CD14-positive monocyte (primary cell): ENCODE measurements at regions not wholly inside any gene's neighbourhood (a gene's known extent, or its start where the extent isn't known, plus 50 kb on each side); places are given as distances from the start of the nearest gene placed in this dataset.
A peak's percentile ranks its signal among the peaks of the same experiment; 100 is the strongest.
"Not testable (repeated sequence)": the region's sequence is repeated elsewhere in the genome, so short reads cannot be mapped to it uniquely, and the experiment has no call there.

ENCODE experiments used
- DNase-seq, 3 donors: peaks; one replicate each; pipeline ENCODE4 v3.0.0-alpha.2; 2011 to 2022
- H2AFZ ChIP-seq: 2 replicates; pipeline ENCODE4 v1.6.0; 2012; ENCODE audit warnings: mild to moderate bottlenecking, low read depth, low read length, inconsistent platforms; ENCODE audit not compliant: insufficient read depth, poor library complexity, severe bottlenecking
- H3K27ac ChIP-seq, 2 donors: 1 replicate in 1 of 2; 2 replicates in 1 of 2; pipeline ENCODE4 v1.5.1; 2012 to 2013; ENCODE audit warnings: low read length in 2 of 2, control low read depth in 1 of 2, inconsistent platforms in 1 of 2, low read depth in 1 of 2, mild to moderate bottlenecking in 1 of 2
- H3K27me3 ChIP-seq, 2 donors: one replicate each; pipeline versions ENCODE4 v1.6.0 to v1.6.1; 2011 to 2013; ENCODE audit warnings: low read length in 2 of 2; ENCODE audit not compliant: control insufficient read depth in 2 of 2, insufficient read depth in 2 of 2
- H3K36me3 ChIP-seq, 2 donors: replicated peaks in 1 of 2; 1 replicate in 1 of 2; 2 replicates in 1 of 2; pipeline versions ENCODE4 v1.5.1 to v1.6.1; 2012 to 2013; ENCODE audit warnings: low read length in 2 of 2, control low read depth in 1 of 2, inconsistent platforms in 1 of 2, mild to moderate bottlenecking in 1 of 2; ENCODE audit not compliant: insufficient read depth in 2 of 2, control insufficient read depth in 1 of 2
- H3K4me1 ChIP-seq, 2 donors: 1 replicate in 1 of 2; 2 replicates in 1 of 2; pipeline versions ENCODE4 v1.5.1 to v1.6.1; 2012 to 2013; ENCODE audit warnings: low read length in 2 of 2, control low read depth in 1 of 2, inconsistent platforms in 1 of 2, mild to moderate bottlenecking in 1 of 2, moderate library complexity in 1 of 2; ENCODE audit not compliant: insufficient read depth in 2 of 2, control insufficient read depth in 1 of 2
- H3K4me2 ChIP-seq: replicated peaks from 2 replicates; pipeline ENCODE3; 2012; ENCODE audit warnings: low read length, moderate library complexity, mild to moderate bottlenecking; ENCODE audit not compliant: poor library complexity, severe bottlenecking; ENCODE audit errors: extremely low read depth
- H3K4me3 ChIP-seq, 3 experiments: fragments of 200-600 bp in 1 of 3; sonication (generic) in 1 of 3; replicated peaks in 1 of 3; 1 replicate in 2 of 3; 2 replicates in 1 of 3; pipeline ENCODE4 v1.5.1; 2011 to 2013; ENCODE audit warnings: low read length in 3 of 3, mild to moderate bottlenecking in 3 of 3, control low read depth in 2 of 3, low read depth in 2 of 3, inconsistent platforms in 1 of 3, moderate library complexity in 1 of 3
- H3K79me2 ChIP-seq: 2 replicates; pipeline ENCODE4 v1.6.0; 2012; ENCODE audit warnings: mild to moderate bottlenecking, control low read depth, inconsistent platforms, low read length, moderate library complexity; ENCODE audit not compliant: insufficient read depth
- H3K9ac ChIP-seq: 2 replicates; pipeline ENCODE4 v1.6.0; 2017; ENCODE audit warnings: low read length, mild to moderate bottlenecking; ENCODE audit not compliant: insufficient read depth, poor library complexity, severe bottlenecking
- H3K9me3 ChIP-seq, 2 donors: replicated peaks in 1 of 2; 1 replicate in 1 of 2; 2 replicates in 1 of 2; pipeline versions ENCODE4 v1.5.1 to v1.6.1; 2012 to 2013; ENCODE audit warnings: low read length in 2 of 2, control low read depth in 1 of 2; ENCODE audit not compliant: control insufficient read depth in 1 of 2, insufficient read depth in 1 of 2
- H4K20me1 ChIP-seq: 2 replicates; pipeline ENCODE4 v1.6.0; 2012; ENCODE audit warnings: mild to moderate bottlenecking, low read length, control low read depth, moderate library complexity; ENCODE audit not compliant: insufficient read depth
- H3K27ac Mint-ChIP-seq, 7 donors: one replicate each; pipeline ENCODE4 v1.8.0; 2020; ENCODE audit warnings: mild to moderate bottlenecking in 7 of 7, mixed read lengths in 7 of 7, moderate library complexity in 6 of 7, inconsistent platforms in 2 of 7
- H3K27me3 Mint-ChIP-seq, 3 donors: one replicate each; pipeline ENCODE4 v1.8.0; 2021 to 2022; ENCODE audit warnings: low read depth in 3 of 3, mild to moderate bottlenecking in 3 of 3, mixed read lengths in 3 of 3, moderate library complexity in 3 of 3, inconsistent platforms in 1 of 3
- H3K36me3 Mint-ChIP-seq, 2 donors: one replicate each; pipeline ENCODE4 v1.8.0; 2020; ENCODE audit warnings: mixed read lengths in 2 of 2, inconsistent platforms in 1 of 2, mild to moderate bottlenecking in 1 of 2
- H3K4me1 Mint-ChIP-seq: one replicate; pipeline ENCODE4 v1.8.0; 2020; ENCODE audit warnings: mild to moderate bottlenecking, mixed read lengths
- H3K4me3 Mint-ChIP-seq, 2 donors: one replicate each; pipeline ENCODE4 v1.8.0; 2020; ENCODE audit warnings: mild to moderate bottlenecking in 2 of 2, mixed read lengths in 2 of 2, moderate library complexity in 1 of 2
- H3K9me3 Mint-ChIP-seq, 7 donors: one replicate each; pipeline ENCODE4 v1.8.0; 2020 to 2022; ENCODE audit warnings: mixed read lengths in 7 of 7, mild to moderate bottlenecking in 6 of 7, moderate library complexity in 6 of 7, inconsistent platforms in 2 of 7
- WGBS: methylation state at CpG from one replicate; pipeline ENCODE4 v1.1.5; 2013; ENCODE audit warnings: missing lambda C conversion rate; ENCODE audit not compliant: insufficient coverage; 5-methylcytosine and 5-hydroxymethylcytosine counted together
- intact Hi-C, 2 donors: fragments of 100-400 bp; cut with micrococcal nuclease; formaldehyde crosslinking; loops; one replicate each; pipeline versions ENCODE4 v1.15.0 to v1.15.1; 2023
- TF ChIP-seq, protein P1 (sequence below): fragments of 200-600 bp; IDR thresholded peaks from one replicate; pipeline ENCODE4 v1.8.0; 2022; ENCODE audit warnings: antibody characterized with exemption, mild to moderate bottlenecking

DNA sequence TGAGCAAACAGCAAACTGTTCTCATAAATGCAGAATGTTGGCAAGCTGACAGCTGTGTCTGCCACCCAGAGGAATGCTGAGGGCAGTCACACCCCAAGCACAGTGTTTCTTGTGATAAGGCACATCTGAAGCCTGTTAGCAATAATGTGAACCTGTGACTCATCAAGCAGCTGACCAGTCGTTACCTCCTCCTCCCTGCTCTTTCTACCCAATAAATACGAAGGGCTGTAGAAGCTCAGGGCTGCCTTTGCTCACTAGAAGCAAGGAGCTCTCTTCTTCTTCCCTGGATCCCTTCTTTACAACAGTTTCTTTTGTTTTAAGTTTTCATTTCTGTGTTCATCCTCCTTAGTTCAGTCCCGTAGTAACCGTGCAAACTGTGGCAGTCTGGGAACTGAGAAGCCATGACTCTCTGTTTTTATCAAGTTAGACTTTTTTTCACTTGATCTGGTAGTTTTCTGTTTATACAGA lies 160.3 kb upstream of the ZNF184 start:
- Mint-ChIP-seq H3K27me3 (peaks cover 32 to 47% (median 46%) of the 10 kb centered on the region in 3 donors), H3K9me3 (peaks cover 3 to 39% (median 19%) of the 10 kb centered on the region in 7 donors), H3K4me3 (peak overlapping the region in 1 of 2 donors; percentile 31)
- Histone ChIP-seq H3K9me3 (peaks cover 8 to 38% of the 10 kb centered on the region in 2 donors), H3K27me3 (peaks cover 35 to 43% of the 10 kb centered on the region in 2 donors)
- H3K36me3 ChIP-seq, intact Hi-C loops, H3K4me1 Mint-ChIP-seq, H3K79me2 ChIP-seq, H4K20me1 ChIP-seq, DNase-seq, H2AFZ ChIP-seq, H3K27ac ChIP-seq, H3K9ac ChIP-seq, H3K4me3 ChIP-seq, H3K36me3 Mint-ChIP-seq, H3K4me1 ChIP-seq, H3K4me2 ChIP-seq, H3K27ac Mint-ChIP-seq: not testable (repeated sequence)
- WGBS = 84% methylated on average over 4 of the region's 4 CpGs

DNA sequence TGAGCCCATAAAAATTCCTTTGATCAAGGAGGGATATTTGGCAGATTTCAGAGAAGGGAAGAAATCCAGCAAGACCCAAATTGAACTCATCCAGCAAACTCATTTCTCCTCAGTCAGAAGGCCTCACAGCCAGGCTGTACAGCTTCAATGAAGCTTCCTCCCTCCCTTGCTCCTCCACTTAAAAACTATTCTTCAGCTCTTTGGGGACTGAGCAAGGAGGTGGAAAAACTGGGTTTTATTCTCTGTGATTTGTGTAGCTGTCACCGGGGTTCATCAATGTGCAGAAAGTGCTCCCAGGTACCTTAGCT lies 158.7 kb upstream of the ZNF184 start:
- Histone ChIP-seq H3K9me3 (peaks cover 8 to 38% of the 10 kb centered on the region in 2 donors), H3K9ac (no peak overlapping the region), H3K27me3 (peaks cover 35 to 43% of the 10 kb centered on the region in 2 donors), H3K27ac (no peak overlapping the region), H3K4me3 (no peak overlapping the region), H3K4me2 (no peak overlapping the region), H3K36me3 (no peaks in the 10 kb centered on the region), H4K20me1 (no peaks in the 10 kb centered on the region), H2AFZ (no peak overlapping the region), H3K79me2 (no peaks in the 10 kb centered on the region), H3K4me1 (no peaks in the 10 kb centered on the region)
- WGBS = no CpG with 5 or more reads among the region's 1 CpG
- DNase-seq = no peak
- Mint-ChIP-seq H3K27ac (no peak overlapping the region), H3K9me3 (peaks cover 3 to 31% (median 18%) of the 10 kb centered on the region in 7 donors), H3K36me3 (peaks cover 0 to 3% of the 10 kb centered on the region in 2 donors), H3K27me3 (peaks cover 35 to 55% (median 48%) of the 10 kb centered on the region in 3 donors), H3K4me3 (peak overlapping the region in 1 of 2 donors; percentile 56), H3K4me1 (peaks cover 3% of the 10 kb centered on the region)
- TF ChIP-seq, protein P1, sequence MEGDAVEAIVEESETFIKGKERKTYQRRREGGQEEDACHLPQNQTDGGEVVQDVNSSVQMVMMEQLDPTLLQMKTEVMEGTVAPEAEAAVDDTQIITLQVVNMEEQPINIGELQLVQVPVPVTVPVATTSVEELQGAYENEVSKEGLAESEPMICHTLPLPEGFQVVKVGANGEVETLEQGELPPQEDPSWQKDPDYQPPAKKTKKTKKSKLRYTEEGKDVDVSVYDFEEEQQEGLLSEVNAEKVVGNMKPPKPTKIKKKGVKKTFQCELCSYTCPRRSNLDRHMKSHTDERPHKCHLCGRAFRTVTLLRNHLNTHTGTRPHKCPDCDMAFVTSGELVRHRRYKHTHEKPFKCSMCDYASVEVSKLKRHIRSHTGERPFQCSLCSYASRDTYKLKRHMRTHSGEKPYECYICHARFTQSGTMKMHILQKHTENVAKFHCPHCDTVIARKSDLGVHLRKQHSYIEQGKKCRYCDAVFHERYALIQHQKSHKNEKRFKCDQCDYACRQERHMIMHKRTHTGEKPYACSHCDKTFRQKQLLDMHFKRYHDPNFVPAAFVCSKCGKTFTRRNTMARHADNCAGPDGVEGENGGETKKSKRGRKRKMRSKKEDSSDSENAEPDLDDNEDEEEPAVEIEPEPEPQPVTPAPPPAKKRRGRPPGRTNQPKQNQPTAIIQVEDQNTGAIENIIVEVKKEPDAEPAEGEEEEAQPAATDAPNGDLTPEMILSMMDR = no peak
- intact Hi-C loops = no loop called here
